ENCODE measurements at regions not wholly inside any gene's neighbourhood (a gene's known extent, or its start where the extent isn't known, plus 50 kb on each side); places are given as distances from the start of the nearest gene placed in this dataset.

- Histone ChIP-seq H4K20me1 (ENCODE audit: insufficient read depth) (no peaks in the 10 kb centered on the region), H3K9ac (no peak overlapping the region), H3K9me2 (no peaks in the 10 kb centered on the region), H3K36me3 (replicated peaks in 1 of 2; ENCODE audit: control insufficient read depth in 1 of 2, insufficient read depth in 2 of 2, low read length in 1 of 2) (no peaks in the 10 kb centered on the region), H3K4me1 (ENCODE audit: control insufficient read depth in 1 of 2, insufficient read depth in 2 of 2, low read depth in 1 of 2, low read length in 1 of 2) (no peaks in the 10 kb centered on the region; a peak in 1 of 4 replicates), H3K9me3 (no peaks in the 10 kb centered on the region), H3K4me3 (ENCODE audit: low read depth in 2 of 2, low read length in 1 of 2) (no peak overlapping the region), H2AFZ (ENCODE audit: low read depth) (no peak overlapping the region), H3K27me3 (ENCODE audit: insufficient read depth) (no peaks in the 10 kb centered on the region), H3F3A (replicated peaks; ENCODE audit: insufficient read depth) (no peaks in the 10 kb centered on the region), H3K4me2 (no peak overlapping the region), H3K79me2 (ENCODE audit: insufficient read depth) (no peaks in the 10 kb centered on the region), H3K27ac (ENCODE audit: low read depth in 2 of 2, low read length in 1 of 2) (no peak overlapping the region)
- no peak for TF ChIP-seq TAF1 (IDR thresholded peaks at IDR 0.05; ENCODE audit: borderline replicate concordance, low read depth, low read length)
- no peak for TF ChIP-seq GATA2 (CRISPR knock-in tag; IDR thresholded peaks at IDR 0.05)
- TF ChIP-seq EP300 (IDR thresholded peaks at IDR 0.05; ENCODE audit: borderline replicate concordance in 1 of 2, low read depth in 1 of 2, low read length in 1 of 2), result no peak
- no peak for TF ChIP-seq RCOR1 (IDR thresholded peaks at IDR 0.05; ENCODE audit: low read length)
- TF ChIP-seq FOXJ3 (CRISPR knock-in tag; IDR thresholded peaks at IDR 0.05), result no peak
- no peak for TF ChIP-seq RAD21 (IDR thresholded peaks at IDR 0.05; ENCODE audit: low read length)
- no peak for TF ChIP-seq POLR2AphosphoS5 (IDR thresholded peaks at IDR 0.05; ENCODE audit: low read depth, low read length)
- no peak for TF ChIP-seq EZH2phosphoT487 (IDR thresholded peaks at IDR 0.05; ENCODE audit: borderline replicate concordance, low read depth)
- no peak for TF ChIP-seq TEAD4 (IDR thresholded peaks at IDR 0.05; ENCODE audit: borderline replicate concordance, insufficient read depth)
- TF ChIP-seq CHD2 (IDR thresholded peaks at IDR 0.05; ENCODE audit: low read length, partially characterized antibody), result no peak
- TF ChIP-seq IRF3 (IDR thresholded peaks at IDR 0.05; ENCODE audit: low read depth, low read length), result no peak
- TF ChIP-seq TCF12 (IDR thresholded peaks at IDR 0.05), result no peak
- no peak for TF ChIP-seq GABPA (IDR thresholded peaks at IDR 0.05; ENCODE audit: low read depth)
- TF ChIP-seq SMC3 (IDR thresholded peaks at IDR 0.05; ENCODE audit: low read depth, low read length), result no peak
- 57% methylated on average over 3 of the region's 3 CpGs for WGBS (ENCODE audit: low lambda C conversion rate)
- no peak for DNase-seq
- CTCF ChIA-PET, result no interaction called here
- POLR2A ChIA-PET, result no interaction called here
Measured at GRCh38 chrX:40895246-40895645, 159.9 kb upstream of the MED14 start.

GRCh38 chrX:40897718-40898270, 162.5 kb upstream of the MED14 start:
- Histone ChIP-seq H3F3A (replicated peaks; ENCODE audit: insufficient read depth) (peaks cover 4% of the 10 kb centered on the region), H3K27ac (ENCODE audit: low read depth in 2 of 2, low read length in 1 of 2) (no peak overlapping the region), H3K9me3 (no peaks in the 10 kb centered on the region), H3K27me3 (ENCODE audit: insufficient read depth) (no peaks in the 10 kb centered on the region; the same call in 1 of the 2 replicates), H3K4me3 (ENCODE audit: low read depth in 2 of 2, low read length in 1 of 2) (no peak overlapping the region), H3K4me1 (ENCODE audit: control insufficient read depth in 1 of 2, insufficient read depth in 2 of 2, low read depth in 1 of 2, low read length in 1 of 2) (no peaks in the 10 kb centered on the region; a peak in 1 of 4 replicates), H4K20me1 (ENCODE audit: insufficient read depth) (no peaks in the 10 kb centered on the region), H3K9me2 (no peaks in the 10 kb centered on the region), H3K9ac (no peak overlapping the region), H3K36me3 (replicated peaks in 1 of 2; ENCODE audit: control insufficient read depth in 1 of 2, insufficient read depth in 2 of 2, low read length in 1 of 2) (no peaks in the 10 kb centered on the region), H2AFZ (ENCODE audit: low read depth) (no peak overlapping the region), H3K4me2 (no peak overlapping the region), H3K79me2 (ENCODE audit: insufficient read depth) (no peaks in the 10 kb centered on the region)
- no peak for DNase-seq
- 64% methylated on average over 3 of the region's 3 CpGs for WGBS (ENCODE audit: low lambda C conversion rate)
- CTCF ChIA-PET, result no interaction called here
- TF ChIP-seq CTCF (IDR thresholded peaks at IDR 0.05) (no peak), SMC3 (IDR thresholded peaks at IDR 0.05; ENCODE audit: low read depth, low read length) (no peak), MAX (IDR thresholded peaks at IDR 0.05; ENCODE audit: low read depth) (no peak), TEAD4 (IDR thresholded peaks at IDR 0.05; ENCODE audit: borderline replicate concordance, insufficient read depth) (no peak), FOSL2 (IDR thresholded peaks at IDR 0.05; ENCODE audit: borderline replicate concordance, low read depth) (no peak), TAF1 (IDR thresholded peaks at IDR 0.05; ENCODE audit: borderline replicate concordance, low read depth, low read length) (no peak), CHD2 (IDR thresholded peaks at IDR 0.05; ENCODE audit: low read length, partially characterized antibody) (no peak), RCOR1 (IDR thresholded peaks at IDR 0.05; ENCODE audit: low read length) (no peak), MXI1 (IDR thresholded peaks at IDR 0.05; ENCODE audit: low read depth, low read length) (no peak), ZBTB33 (IDR thresholded peaks at IDR 0.05; ENCODE audit: borderline replicate concordance, low read depth) (no peak), ELF1 (IDR thresholded peaks at IDR 0.05) (no peak), GABPA (IDR thresholded peaks at IDR 0.05; ENCODE audit: low read depth) (no peak), RFX5 (IDR thresholded peaks at IDR 0.05; ENCODE audit: low read length) (no peak), IRF3 (IDR thresholded peaks at IDR 0.05; ENCODE audit: low read depth, low read length) (no peak), GATA2 (CRISPR knock-in tag; IDR thresholded peaks at IDR 0.05) (no peak), FOXJ3 (CRISPR knock-in tag; IDR thresholded peaks at IDR 0.05) (no peak)
- POLR2A ChIA-PET, result no interaction called here
